ENCODE measurements at regions not wholly inside any gene's neighbourhood (a gene's known extent, or its start where the extent isn't known, plus 50 kb on each side); places are given as distances from the start of the nearest gene placed in this dataset.

DNA sequence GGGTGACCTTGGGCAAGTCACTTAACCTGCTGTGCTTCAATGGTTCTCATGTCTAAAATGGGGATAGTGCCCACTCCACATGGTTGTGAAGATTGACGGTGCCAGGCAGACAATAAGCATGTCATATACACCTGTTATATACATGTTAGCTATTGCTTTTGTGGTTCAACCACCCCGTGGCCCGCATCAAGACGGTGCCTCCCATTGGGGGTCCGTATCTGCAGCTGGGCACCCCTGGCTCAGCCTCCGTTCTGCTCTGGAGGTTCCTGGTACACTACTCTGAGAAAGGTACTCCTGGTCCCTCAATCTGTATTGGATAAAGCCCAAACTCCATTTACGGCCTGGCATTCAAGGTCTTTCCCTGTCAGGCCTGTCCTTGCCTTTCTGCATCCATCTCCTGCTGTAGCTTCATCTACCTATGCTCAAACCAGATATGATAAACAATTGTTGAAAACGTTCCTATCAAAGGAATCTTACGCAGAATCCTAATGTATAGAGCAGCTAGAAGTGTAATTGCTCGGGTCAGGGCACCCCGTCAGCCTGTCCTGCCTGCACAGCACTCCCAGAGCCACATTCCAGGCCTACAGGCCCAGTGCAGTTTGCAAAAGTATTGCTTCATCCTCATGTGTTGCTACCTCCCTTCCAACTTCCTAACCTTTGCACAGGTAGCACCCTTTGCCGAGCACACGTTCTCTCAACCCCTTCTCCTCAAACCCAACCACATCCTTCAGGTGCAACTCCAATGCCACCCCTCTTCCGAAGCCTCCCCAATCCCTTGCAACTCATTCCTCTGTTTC is 194.9 kb downstream of the BCR start:
- H3K27me3 Mint-ChIP-seq (ENCODE audit: unreplicated experiment), result peaks cover 10% of the 10 kb centered on the region
- DNase-seq, result no peak

DNA sequence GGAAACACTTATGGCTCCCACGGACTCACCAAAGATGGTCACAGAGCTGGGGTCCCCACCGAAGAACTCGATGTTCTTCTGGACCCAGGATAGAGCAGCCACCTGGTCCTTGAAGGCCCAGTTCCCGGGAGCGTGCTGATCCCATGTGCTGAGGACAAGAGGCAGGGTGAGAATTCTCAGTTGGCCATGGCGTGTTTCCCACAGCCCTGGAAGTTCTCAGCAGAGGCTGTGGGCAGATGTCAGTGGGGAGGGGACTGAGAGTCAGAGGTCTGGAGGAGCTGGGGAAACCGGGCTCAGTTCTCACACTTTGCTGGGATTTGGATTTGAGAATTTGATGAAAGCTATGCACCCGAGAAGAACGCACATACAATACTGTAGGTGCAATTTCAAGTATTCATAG is 193.3 kb downstream of the BCR start:
- H3K9me3 Mint-ChIP-seq (ENCODE audit: unreplicated experiment), result peaks cover 4% of the 10 kb centered on the region
- H3K36me3 Mint-ChIP-seq (ENCODE audit: unreplicated experiment), result peaks cover 8% of the 10 kb centered on the region
- H3K4me3 Mint-ChIP-seq (ENCODE audit: unreplicated experiment), result no peak overlapping the region
- no peak for DNase-seq
- no peak overlapping the region for H3K27ac Mint-ChIP-seq (ENCODE audit: unreplicated experiment)
- H3K27me3 Mint-ChIP-seq (ENCODE audit: unreplicated experiment), result peaks cover 22% of the 10 kb centered on the region
- no peak for TF ChIP-seq CTCF (IDR thresholded peaks at IDR 0.05; ENCODE audit: partially characterized antibody, unreplicated experiment)
- H3K4me1 Mint-ChIP-seq (ENCODE audit: low read depth, unreplicated experiment), result no peaks in the 10 kb centered on the region

More for the DNA sequence above, 194.9 kb downstream of the BCR start:
- TF ChIP-seq CTCF (IDR thresholded peaks at IDR 0.05; ENCODE audit: partially characterized antibody, unreplicated experiment), result no peak
- no peaks in the 10 kb centered on the region for H3K4me1 Mint-ChIP-seq (ENCODE audit: low read depth, unreplicated experiment)
- H3K27ac Mint-ChIP-seq (ENCODE audit: unreplicated experiment), result no peak overlapping the region
- no peak overlapping the region for H3K4me3 Mint-ChIP-seq (ENCODE audit: unreplicated experiment)
- peaks cover 4% of the 10 kb centered on the region for H3K9me3 Mint-ChIP-seq (ENCODE audit: unreplicated experiment)
- H3K36me3 Mint-ChIP-seq (ENCODE audit: unreplicated experiment), result peaks cover 8% of the 10 kb centered on the region

- no peak overlapping the region for H3K27ac Mint-ChIP-seq (ENCODE audit: unreplicated experiment)
- no peak overlapping the region for H3K4me3 Mint-ChIP-seq (ENCODE audit: unreplicated experiment)
- peaks cover 5% of the 10 kb centered on the region for H3K9me3 Mint-ChIP-seq (ENCODE audit: unreplicated experiment)
- peaks cover 8% of the 10 kb centered on the region for H3K36me3 Mint-ChIP-seq (ENCODE audit: unreplicated experiment)
- DNase-seq, result no peak
- H3K27me3 Mint-ChIP-seq (ENCODE audit: unreplicated experiment), result peaks cover 27% of the 10 kb centered on the region
- no peak for TF ChIP-seq CTCF (IDR thresholded peaks at IDR 0.05; ENCODE audit: partially characterized antibody, unreplicated experiment)
- H3K4me1 Mint-ChIP-seq (ENCODE audit: low read depth, unreplicated experiment), result no peaks in the 10 kb centered on the region
Observed at GRCh38 chr22:23370251-23370650, 189.9 kb downstream of the BCR start.

GRCh38 chr22:23369054-23369685 is 188.9 kb downstream of the BCR start:
- Mint-ChIP-seq H3K4me1 (ENCODE audit: low read depth, unreplicated experiment) (no peaks in the 10 kb centered on the region), H3K4me3 (ENCODE audit: unreplicated experiment) (no peak overlapping the region), H3K27me3 (ENCODE audit: unreplicated experiment) (peaks cover 23% of the 10 kb centered on the region), H3K27ac (ENCODE audit: unreplicated experiment) (no peak overlapping the region), H3K9me3 (ENCODE audit: unreplicated experiment) (peaks cover 4% of the 10 kb centered on the region), H3K36me3 (ENCODE audit: unreplicated experiment) (peaks cover 6% of the 10 kb centered on the region)
- TF ChIP-seq CTCF (IDR thresholded peaks at IDR 0.05; ENCODE audit: partially characterized antibody, unreplicated experiment), result no peak
- DNase-seq, result no peak

Data from glutamatergic neuron (in vitro differentiated cells).